GM12878 (cell line): ENCODE measurements at regions not wholly inside any gene's neighbourhood (a gene's known extent, or its start where the extent isn't known, plus 50 kb on each side); places are given as distances from the start of the nearest gene placed in this dataset.

Source experiments
- ATAC-seq: fragments of 200-7000 bp; cut with Tn5 transposase; 3 replicates; pipeline ENCODE4 v1.9.1; 2020; ENCODE audit warnings: mild to moderate bottlenecking, moderate library complexity
- BruUV-seq: library from RNA; stranded (reverse); fragments of 400-500 nt; replicated peaks from 2 replicates; lab custom pipeline; 2021; lab: Mats Ljungman, UMichigan
- CTCF ChIA-PET: fragments of 300-600 bp; sonication (Branson Sonifier 250); formaldehyde crosslinking; extraction: SDS; loops from one replicate; lab custom pipeline; 2021; ENCODE audit warnings: inconsistent platforms; lab: Yijun Ruan, JAX
- POLR2A ChIA-PET: fragments of 350-600 bp; formaldehyde crosslinking; extraction: SDS; loops from one replicate; lab custom pipeline; 2021; ENCODE audit warnings: inconsistent platforms; lab: Charles Lee
- RAD21 ChIA-PET: fragments of 300-600 bp; sonication (Branson Sonifier 250); formaldehyde crosslinking; loops from one replicate; lab custom pipeline; 2023; ENCODE audit warnings: antibody characterized with exemption; ENCODE audit not compliant: unreplicated experiment; lab: Charles Lee
- SMC1A ChIA-PET: fragments of 300-600 bp; sonication (Branson Sonifier 250); formaldehyde crosslinking; loops from one replicate; lab custom pipeline; 2023; ENCODE audit not compliant: unreplicated experiment, uncharacterized antibody; lab: Charles Lee
- DNase-seq: peaks from one replicate; pipeline ENCODE4 v3.0.0-alpha.2; 2011; ENCODE audit warnings: low read depth, low spot score
- FAIRE-seq: peaks from 3 replicates; lab custom pipeline; 2011; peaks lifted over from hg19 to GRCh38; lab: Jason Lieb, UNC
- H2AFZ ChIP-seq: 2 replicates; pipeline ENCODE4 v1.6.0; 2011; ENCODE audit warnings: low read depth, low read length, control low read depth; ENCODE audit not compliant: control insufficient read depth
- H3K27ac ChIP-seq: 2 replicates; pipeline ENCODE4 v1.5.1; 2011; ENCODE audit warnings: control low read depth; ENCODE audit not compliant: control insufficient read depth, insufficient read depth
- H3K27me3 ChIP-seq, 2 experiments: replicated peaks in 1 of 2; 2 replicates each; pipeline versions ENCODE4 v1.6.0 to v1.6.1; 2011; ENCODE audit warnings: low read length in 1 of 2; ENCODE audit not compliant: control insufficient read depth in 2 of 2, insufficient read depth in 2 of 2
- H3K36me3 ChIP-seq, 2 experiments: 2 replicates each; pipeline ENCODE4 v1.5.1; 2011; ENCODE audit warnings: low read length in 1 of 2; ENCODE audit not compliant: control insufficient read depth in 2 of 2, insufficient read depth in 2 of 2
- H3K4me1 ChIP-seq: 2 replicates; pipeline ENCODE4 v1.6.1; 2011; ENCODE audit warnings: mild to moderate bottlenecking, low read length, moderate library complexity, mixed read lengths; ENCODE audit not compliant: control insufficient read depth, insufficient read depth
- H3K4me2 ChIP-seq: 2 replicates; pipeline ENCODE4 v1.6.0; 2011; ENCODE audit warnings: control low read depth; ENCODE audit not compliant: control insufficient read depth, insufficient read depth
- H3K4me3 ChIP-seq: fragments of 200-600 bp; sonication (generic); 2 replicates; pipeline ENCODE4 v1.5.1; 2016
- H3K79me2 ChIP-seq: 2 replicates; pipeline ENCODE4 v1.6.0; 2011; ENCODE audit warnings: low read length; ENCODE audit not compliant: control insufficient read depth, insufficient read depth
- H3K9ac ChIP-seq: 2 replicates; pipeline ENCODE4 v1.8.0; 2011; ENCODE audit warnings: low read length, control low read depth, mixed read lengths; ENCODE audit not compliant: control insufficient read depth, insufficient read depth
- H3K9me3 ChIP-seq: replicated peaks from 3 replicates; pipeline ENCODE4 v1.5.1; 2011; ENCODE audit warnings: mild to moderate bottlenecking, low read length; ENCODE audit not compliant: control insufficient read depth, insufficient read depth
- H4K20me1 ChIP-seq: 2 replicates; pipeline ENCODE4 v1.6.0; 2011; ENCODE audit not compliant: control insufficient read depth, insufficient read depth
- ELK1 ChIP-seq: IDR thresholded peaks from 2 replicates; pipeline ENCODE4 v1.6.1; 2012; ENCODE audit warnings: low read depth, low read length, improper control_type of control experiment
- HCFC1 ChIP-seq: fragments of 150-350 bp; IDR thresholded peaks from 2 replicates; pipeline ENCODE4 v1.6.1; 2014; ENCODE audit warnings: low read length
- HSF1 ChIP-seq: fragments of 150-350 bp; IDR thresholded peaks from 2 replicates; pipeline ENCODE4 v1.6.1; 2014; ENCODE audit warnings: mild to moderate bottlenecking, low read depth, low read length
- IKZF1 ChIP-seq: fragments of 450-650 bp; conservative IDR thresholded peaks from 2 replicates; pipeline ENCODE4 v1.6.1; 2017; ENCODE audit warnings: antibody characterized with exemption, mild to moderate bottlenecking
- JUND ChIP-seq: IDR thresholded peaks from 2 replicates; pipeline ENCODE4 v1.6.1; 2012; ENCODE audit warnings: low read depth, mild to moderate bottlenecking, low read length, improper control_type of control experiment, moderate library complexity
- MTA3 ChIP-seq: IDR thresholded peaks from 2 replicates; pipeline ENCODE4 v1.6.1; 2012; ENCODE audit warnings: low read length, inconsistent platforms, borderline replicate concordance
- NFYA ChIP-seq: IDR thresholded peaks from 2 replicates; pipeline ENCODE4 v1.6.1; 2011; ENCODE audit warnings: low read depth, mild to moderate bottlenecking, low read length, improper control_type of control experiment, borderline replicate concordance
- SMAD5 ChIP-seq: IDR thresholded peaks from 2 replicates; pipeline ENCODE4 v1.6.1; 2016; ENCODE audit warnings: antibody characterized with exemption, low read depth
- SREBF1 ChIP-seq: IDR thresholded peaks from 2 replicates; pipeline ENCODE4 v1.6.1; 2012; ENCODE audit warnings: mild to moderate bottlenecking, low read length
- TCF7 ChIP-seq: IDR thresholded peaks from 2 replicates; pipeline ENCODE4 v1.6.1; 2014; ENCODE audit warnings: antibody characterized with exemption, borderline replicate concordance
- YBX1 ChIP-seq: fragments of 450-650 bp; IDR thresholded peaks from 2 replicates; pipeline ENCODE4 v1.6.1; 2016; ENCODE audit warnings: antibody characterized with exemption
- WGBS: methylation state at CpG from one replicate; pipeline ENCODE4 v1.1.6; 2016; ENCODE audit warnings: low lambda C conversion rate; ENCODE audit not compliant: insufficient replicate concordance, insufficient coverage; ENCODE audit errors: missing lambda C conversion rate; 5-methylcytosine and 5-hydroxymethylcytosine counted together
- in situ Hi-C: fragments of 300-500 bp; cut with MboI; formaldehyde crosslinking; loops from 9 replicates; pipeline ENCODE4 v1.14.3; 2018; ENCODE audit warnings: mixed read lengths
- intact Hi-C: fragments of 100-400 bp; cut with micrococcal nuclease; formaldehyde crosslinking; loops from one replicate; pipeline ENCODE4 v1.14.2; 2022; ENCODE audit not compliant: unreplicated experiment

- H3K27ac ChIP-seq = no peak overlapping the region
- ChIA-PET RAD21 (no interaction called here), SMC1A (no interaction called here)
- no peak overlapping the region for H2AFZ ChIP-seq
- H3K9ac ChIP-seq = no peak overlapping the region
- TF ChIP-seq HCFC1 (no peak), SREBF1 (no peak), MTA3 (no peak), NFYA (no peak), TCF7 (no peak), SMAD5 (no peak), JUND (no peak), IKZF1 (no peak), YBX1 (no peak), ELK1 (no peak), HSF1 (no peak)
- TF ChIP-seq, all 136 proteins: peak for 0
- intact Hi-C loops (no loop called here), in situ Hi-C loops (no loop called here)
- ChIA-PET POLR2A (no interaction called here), CTCF (no interaction called here)
- H3K9me3 ChIP-seq = no peaks in the 10 kb centered on the region
- no peak overlapping the region for H3K4me3 ChIP-seq
- no peaks in the 10 kb centered on the region for H3K79me2 ChIP-seq
- H3K4me2 ChIP-seq = no peak overlapping the region
- no peak for ATAC-seq
- no TSS peak for BruUV-seq
- H3K36me3 ChIP-seq = no peaks in the 10 kb centered on the region
- FAIRE-seq = no peak
- no peaks in the 10 kb centered on the region for H4K20me1 ChIP-seq
- 71% methylated on average over 10 of the region's 12 CpGs for WGBS
- DNase-seq = no peak
- H3K27me3 ChIP-seq = no peaks in the 10 kb centered on the region
- H3K4me1 ChIP-seq = no peaks in the 10 kb centered on the region
Measured at GRCh38 chr7:68813551-68814080, 784.7 kb upstream of the AUTS2 start.
